ENCODE measurements at regions not wholly inside any gene's neighbourhood (a gene's known extent, or its start where the extent isn't known, plus 50 kb on each side); places are given as distances from the start of the nearest gene placed in this dataset.

DNA sequence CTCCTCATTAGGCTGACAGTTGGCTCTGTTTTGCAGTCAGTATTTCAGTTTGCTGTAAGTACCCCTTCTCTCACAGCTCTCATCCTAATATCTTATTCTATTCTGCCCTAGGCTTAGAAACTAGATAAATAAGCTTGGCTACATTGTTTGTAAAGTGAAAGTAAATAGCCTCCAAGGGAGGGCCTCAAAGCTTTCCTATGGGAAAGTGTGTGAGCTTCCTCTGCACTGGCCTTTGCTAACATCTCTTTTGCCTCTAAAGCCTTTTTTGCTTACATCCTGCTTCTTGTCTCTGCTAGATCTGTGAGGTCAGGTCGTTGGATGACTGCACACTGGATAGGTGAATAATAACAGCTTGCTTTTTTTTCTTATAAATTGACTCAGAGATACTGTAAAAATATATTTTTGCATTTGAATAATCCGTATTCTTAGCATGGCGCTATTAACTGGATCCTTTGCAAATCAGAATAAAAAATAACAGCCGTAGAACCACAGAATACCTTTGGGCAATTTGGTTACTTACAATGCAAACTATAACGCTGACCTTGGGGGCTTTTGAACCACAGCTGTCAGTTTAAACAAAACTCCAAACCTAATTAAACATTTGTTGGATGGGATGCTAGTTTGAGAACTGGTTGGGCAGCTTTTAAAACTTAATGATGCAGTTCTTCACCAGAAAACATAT is 55.1 kb downstream of the TTC6 start:
- DNase-seq (ENCODE audit: extremely low read depth, low read depth) = no peak
- H3K4me3 ChIP-seq (replicated peaks; ENCODE audit: low read depth, low read length) = no peak overlapping the region

DNA sequence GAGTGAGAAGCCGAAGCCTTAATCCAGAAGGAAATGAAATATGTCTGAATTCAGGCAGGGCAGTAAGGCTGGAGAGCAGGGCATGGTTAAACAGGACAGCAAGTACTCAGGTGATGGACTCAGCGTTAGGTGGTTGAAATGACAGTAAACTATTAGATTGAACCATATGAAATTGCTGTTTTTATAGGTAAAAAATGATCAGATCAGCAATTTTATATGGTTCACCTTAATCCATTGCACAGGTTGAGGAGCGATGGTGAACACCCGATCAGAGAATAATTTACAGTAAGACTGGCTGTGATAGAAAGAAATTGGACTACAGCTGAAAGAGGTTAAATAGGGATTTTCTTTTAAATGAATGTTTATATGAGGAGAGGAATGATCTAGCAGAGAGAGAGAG is 56.6 kb downstream of the TTC6 start:
- TF ChIP-seq, protein P1, sequence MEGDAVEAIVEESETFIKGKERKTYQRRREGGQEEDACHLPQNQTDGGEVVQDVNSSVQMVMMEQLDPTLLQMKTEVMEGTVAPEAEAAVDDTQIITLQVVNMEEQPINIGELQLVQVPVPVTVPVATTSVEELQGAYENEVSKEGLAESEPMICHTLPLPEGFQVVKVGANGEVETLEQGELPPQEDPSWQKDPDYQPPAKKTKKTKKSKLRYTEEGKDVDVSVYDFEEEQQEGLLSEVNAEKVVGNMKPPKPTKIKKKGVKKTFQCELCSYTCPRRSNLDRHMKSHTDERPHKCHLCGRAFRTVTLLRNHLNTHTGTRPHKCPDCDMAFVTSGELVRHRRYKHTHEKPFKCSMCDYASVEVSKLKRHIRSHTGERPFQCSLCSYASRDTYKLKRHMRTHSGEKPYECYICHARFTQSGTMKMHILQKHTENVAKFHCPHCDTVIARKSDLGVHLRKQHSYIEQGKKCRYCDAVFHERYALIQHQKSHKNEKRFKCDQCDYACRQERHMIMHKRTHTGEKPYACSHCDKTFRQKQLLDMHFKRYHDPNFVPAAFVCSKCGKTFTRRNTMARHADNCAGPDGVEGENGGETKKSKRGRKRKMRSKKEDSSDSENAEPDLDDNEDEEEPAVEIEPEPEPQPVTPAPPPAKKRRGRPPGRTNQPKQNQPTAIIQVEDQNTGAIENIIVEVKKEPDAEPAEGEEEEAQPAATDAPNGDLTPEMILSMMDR (IDR thresholded peaks at IDR 0.05; ENCODE audit: low read depth, low read length, missing control alignments) = no peak
- no peak for DNase-seq (ENCODE audit: extremely low read depth, low read depth)
- H3K4me3 ChIP-seq (replicated peaks; ENCODE audit: low read depth, low read length) = no peak overlapping the region

More for the DNA sequence above, 55.1 kb downstream of the TTC6 start:
- TF ChIP-seq, protein P1 (IDR thresholded peaks at IDR 0.05; ENCODE audit: low read depth, low read length, missing control alignments) = no peak

DNA sequence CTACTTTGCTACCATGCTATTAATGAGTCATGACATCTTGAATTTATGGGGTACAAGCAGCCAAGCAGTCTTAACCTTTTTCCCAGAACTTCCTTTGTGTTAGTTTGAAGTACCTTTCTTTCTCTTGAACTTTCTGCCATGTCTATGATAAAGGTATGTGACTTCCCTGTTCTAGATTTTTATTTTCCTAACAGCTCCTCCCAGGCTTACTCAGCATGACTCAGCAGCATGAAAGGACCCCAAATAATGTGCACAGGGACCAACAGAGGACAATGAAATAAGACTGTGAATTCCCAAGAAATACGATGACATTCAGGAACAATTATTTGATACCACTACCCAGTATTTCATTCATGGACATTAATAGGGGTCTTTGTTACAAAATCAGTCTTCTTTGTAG is 60.0 kb downstream of the TTC6 start:
- no peak overlapping the region for H3K4me3 ChIP-seq (replicated peaks; ENCODE audit: low read depth, low read length)
- no peak for DNase-seq (ENCODE audit: extremely low read depth, low read depth)
- TF ChIP-seq, protein P1 (IDR thresholded peaks at IDR 0.05; ENCODE audit: low read depth, low read length, missing control alignments) = no peak

DNA sequence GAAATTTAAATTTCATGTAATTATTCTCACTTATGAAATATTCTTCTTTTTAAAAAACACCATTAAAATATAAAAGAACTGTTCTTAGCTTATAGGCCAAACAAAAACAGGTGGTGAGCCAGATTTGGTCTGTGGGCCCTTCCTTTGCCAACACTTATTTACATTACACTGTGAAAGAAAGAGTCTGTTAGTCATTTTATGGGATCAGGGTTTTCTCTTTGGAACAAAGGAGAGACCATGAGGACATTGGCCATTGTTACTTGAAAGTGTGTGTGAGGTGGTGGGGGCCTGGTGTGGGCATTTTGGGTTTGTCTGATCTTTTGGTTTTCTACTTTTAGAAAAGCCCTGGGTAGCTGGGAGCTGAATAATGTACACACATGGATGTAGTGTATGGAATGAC is 62.7 kb downstream of the TTC6 start:
- DNase-seq (ENCODE audit: extremely low read depth, low read depth) = no peak
- TF ChIP-seq, protein P1 (IDR thresholded peaks at IDR 0.05; ENCODE audit: low read depth, low read length, missing control alignments) = no peak
- no peak overlapping the region for H3K4me3 ChIP-seq (replicated peaks; ENCODE audit: low read depth, low read length)

DNA sequence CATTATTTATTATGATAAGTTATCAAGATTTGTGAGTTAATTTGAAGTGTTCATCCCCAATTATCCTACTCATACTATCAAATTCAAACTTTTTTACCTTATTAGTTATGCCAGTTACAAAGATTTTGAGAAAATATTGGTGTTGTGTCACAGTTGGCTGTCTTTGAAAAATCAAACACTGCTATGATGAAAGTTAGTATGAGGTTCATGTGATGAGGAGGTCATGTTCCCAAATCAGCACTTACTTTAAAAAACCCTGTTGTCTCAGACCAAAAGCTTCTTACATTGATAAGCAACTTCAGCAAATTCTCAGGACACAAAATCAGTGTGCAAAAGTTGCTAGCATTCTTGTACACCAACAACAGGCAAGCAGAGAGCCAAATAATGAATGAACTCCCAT is 68.1 kb downstream of the TTC6 start:
- no peak for DNase-seq (ENCODE audit: extremely low read depth, low read depth)
- TF ChIP-seq, protein P1 (IDR thresholded peaks at IDR 0.05; ENCODE audit: low read depth, low read length, missing control alignments) = no peak
- H3K4me3 ChIP-seq (replicated peaks; ENCODE audit: low read depth, low read length) = no peak overlapping the region

DNA sequence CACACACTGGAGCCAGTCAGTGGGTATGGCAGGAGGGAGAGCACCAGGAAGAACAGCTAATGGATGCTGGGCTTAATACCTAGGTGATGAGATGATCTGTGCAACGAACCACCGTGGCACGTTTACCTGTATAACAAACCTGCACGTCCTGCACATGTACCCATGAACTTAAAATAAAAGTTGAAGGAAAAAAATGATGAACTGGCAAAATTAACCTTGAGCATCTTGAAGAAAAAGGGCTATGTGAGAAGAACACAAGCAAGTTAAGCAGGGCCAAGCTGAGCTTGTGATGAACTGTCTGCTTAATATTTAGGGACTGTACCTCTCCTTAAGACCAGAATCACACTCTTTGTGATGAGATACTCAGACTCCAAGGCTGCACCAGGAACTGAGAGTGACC is 70.0 kb downstream of the TTC6 start:
- TF ChIP-seq, protein P1 (IDR thresholded peaks at IDR 0.05; ENCODE audit: low read depth, low read length, missing control alignments) = no peak
- no peak for DNase-seq (ENCODE audit: extremely low read depth, low read depth)
- no peak overlapping the region for H3K4me3 ChIP-seq (replicated peaks; ENCODE audit: low read depth, low read length)

DNA sequence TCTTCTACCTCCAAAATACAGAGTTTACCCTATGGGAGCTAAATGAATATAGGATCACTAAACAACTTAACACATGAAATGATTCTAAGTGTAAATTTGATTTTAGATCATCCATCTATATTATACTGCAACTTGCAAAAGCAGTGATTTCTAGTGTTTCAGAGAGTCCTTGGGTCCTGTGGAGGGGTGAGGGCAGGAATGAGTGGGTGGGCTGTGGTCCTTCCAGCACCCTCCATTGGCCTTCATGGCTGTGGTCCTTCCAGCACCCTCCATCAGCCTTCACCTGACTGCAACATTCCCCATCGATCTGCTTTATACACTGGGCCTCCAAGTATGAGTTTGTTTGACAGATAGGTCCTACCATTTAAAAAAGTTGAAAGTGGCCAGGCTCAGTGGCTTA is 70.5 kb downstream of the TTC6 start:
- TF ChIP-seq, protein P1 (IDR thresholded peaks at IDR 0.05; ENCODE audit: low read depth, low read length, missing control alignments) = no peak
- DNase-seq (ENCODE audit: extremely low read depth, low read depth) = no peak
- no peak overlapping the region for H3K4me3 ChIP-seq (replicated peaks; ENCODE audit: low read depth, low read length)

Measured in HFF-Myc (cell line).